HEK293 (cell line): ENCODE measurements at regions not wholly inside any gene's neighbourhood (a gene's known extent, or its start where the extent isn't known, plus 50 kb on each side); places are given as distances from the start of the nearest gene placed in this dataset.

Source experiments
- CTCF ChIA-PET: fragments of 350-600 bp; formaldehyde crosslinking; extraction: SDS; loops from one replicate; lab custom pipeline; 2021; ENCODE audit warnings: antibody characterized with exemption; lab: Yijun Ruan, JAX
- POLR2A ChIA-PET: fragments of 300-600 bp; formaldehyde crosslinking; extraction: SDS; loops from one replicate; lab custom pipeline; 2020; ENCODE audit warnings: antibody characterized with exemption, inconsistent platforms; lab: Yijun Ruan, JAX
- H3K27ac ChIP-seq: fragments of 200-500 bp; sonication (Bioruptor generic); 2 replicates; pipeline ENCODE4 v1.5.1; 2014; ENCODE audit warnings: low read depth, low read length, control low read depth, inconsistent platforms; ENCODE audit errors: extremely low read depth
- H3K36me3 ChIP-seq, 2 experiments: fragments of 200-500 bp in 1 of 2; sonication (Bioruptor generic) in 1 of 2; 1 replicate in 1 of 2; 2 replicates in 1 of 2; pipeline ENCODE4 v1.5.1; 2014 to 2017; ENCODE audit warnings: inconsistent platforms in 2 of 2, low read length in 2 of 2; ENCODE audit not compliant: control insufficient read depth in 2 of 2, insufficient read depth in 1 of 2
- H3K4me1 ChIP-seq: fragments of 200-500 bp; sonication (Bioruptor generic); 2 replicates; pipeline ENCODE4 v1.5.1; 2014; ENCODE audit warnings: mild to moderate bottlenecking, low read length, inconsistent platforms; ENCODE audit not compliant: control insufficient read depth, insufficient read depth
- H3K4me3 ChIP-seq: 2 replicates; pipeline ENCODE4 v1.5.1; 2011; ENCODE audit warnings: low read depth, mild to moderate bottlenecking, control low read depth, low read length, moderate library complexity
- H3K9me3 ChIP-seq: fragments of 200-500 bp; sonication (Bioruptor generic); 2 replicates; pipeline ENCODE4 v1.5.1; 2014; ENCODE audit warnings: low read depth, low read length, inconsistent platforms; ENCODE audit not compliant: control insufficient read depth, insufficient read depth
- GLIS1 ChIP-seq: fragments of 450-650 bp; formaldehyde crosslinking; IDR thresholded peaks from 2 replicates; pipeline ENCODE4 v1.5.1; 2016; ENCODE audit warnings: missing biosample characterization, missing genetic modification characterization
- GLIS2 ChIP-seq: fragments of 450-650 bp; formaldehyde crosslinking; IDR thresholded peaks from 2 replicates; pipeline ENCODE4 v1.5.1; 2016; ENCODE audit warnings: missing biosample characterization, missing genetic modification characterization
- KLF8 ChIP-seq: fragments of 450-650 bp; formaldehyde crosslinking; IDR thresholded peaks from 2 replicates; pipeline ENCODE4 v1.5.1; 2016; ENCODE audit warnings: missing biosample characterization, missing genetic modification characterization
- MZF1 ChIP-seq: fragments of 450-650 bp; formaldehyde crosslinking; IDR thresholded peaks from 2 replicates; pipeline ENCODE4 v1.5.1; 2017; ENCODE audit warnings: missing biosample characterization, missing genetic modification characterization, borderline replicate concordance
- OSR2 ChIP-seq: fragments of 450-650 bp; formaldehyde crosslinking; IDR thresholded peaks from 2 replicates; pipeline ENCODE4 v1.5.1; 2016; ENCODE audit warnings: missing biosample characterization, missing genetic modification characterization
- PRDM4 ChIP-seq: fragments of 450-650 bp; formaldehyde crosslinking; IDR thresholded peaks from 2 replicates; pipeline ENCODE4 v1.5.1; 2017; ENCODE audit warnings: missing biosample characterization, missing genetic modification characterization
- PRDM6 ChIP-seq: fragments of 450-650 bp; formaldehyde crosslinking; IDR thresholded peaks from 2 replicates; pipeline ENCODE4 v1.5.1; 2017; ENCODE audit warnings: missing biosample characterization, missing genetic modification characterization
- SCRT1 ChIP-seq: fragments of 450-650 bp; formaldehyde crosslinking; IDR thresholded peaks from 2 replicates; pipeline ENCODE4 v1.5.1; 2016; ENCODE audit warnings: missing biosample characterization, missing genetic modification characterization, borderline replicate concordance
- SP7 ChIP-seq: fragments of 450-650 bp; formaldehyde crosslinking; IDR thresholded peaks from 2 replicates; pipeline ENCODE4 v1.5.1; 2016; ENCODE audit warnings: missing biosample characterization, missing genetic modification characterization
- TRIM28 ChIP-seq: IDR thresholded peaks from 2 replicates; pipeline ENCODE4 v1.6.1; 2011; ENCODE audit warnings: low read length, control low read depth, borderline replicate concordance
- ZBTB21 ChIP-seq: fragments of 450-650 bp; formaldehyde crosslinking; IDR thresholded peaks from 2 replicates; pipeline ENCODE4 v1.5.1; 2017; ENCODE audit warnings: missing biosample characterization, missing genetic modification characterization
- ZFP69B ChIP-seq: fragments of 450-650 bp; formaldehyde crosslinking; IDR thresholded peaks from 2 replicates; pipeline ENCODE4 v1.5.1; 2016; ENCODE audit warnings: missing biosample characterization, missing genetic modification characterization
- ZNF132 ChIP-seq: fragments of 450-650 bp; formaldehyde crosslinking; IDR thresholded peaks from 2 replicates; pipeline ENCODE4 v1.5.1; 2017; ENCODE audit warnings: missing biosample characterization, missing genetic modification characterization, borderline replicate concordance
- ZNF146 ChIP-seq: fragments of 450-650 bp; formaldehyde crosslinking; IDR thresholded peaks from 2 replicates; pipeline ENCODE4 v1.5.1; 2016; ENCODE audit warnings: missing biosample characterization, missing genetic modification characterization
- ZNF174 ChIP-seq: fragments of 450-650 bp; formaldehyde crosslinking; IDR thresholded peaks from 2 replicates; pipeline ENCODE4 v1.5.0; 2017; ENCODE audit warnings: missing biosample characterization, mild to moderate bottlenecking, missing genetic modification characterization
- ZNF175 ChIP-seq: fragments of 450-650 bp; formaldehyde crosslinking; IDR thresholded peaks from 2 replicates; pipeline ENCODE4 v1.5.1; 2016; ENCODE audit warnings: missing biosample characterization, missing genetic modification characterization
- ZNF214 ChIP-seq: fragments of 450-650 bp; formaldehyde crosslinking; IDR thresholded peaks from 2 replicates; pipeline ENCODE4 v1.5.1; 2017; ENCODE audit warnings: missing biosample characterization, mild to moderate bottlenecking, missing genetic modification characterization, borderline replicate concordance
- ZNF292 ChIP-seq: fragments of 450-650 bp; formaldehyde crosslinking; IDR thresholded peaks from 2 replicates; pipeline ENCODE4 v1.5.1; 2016; ENCODE audit warnings: low read depth, missing biosample characterization, missing genetic modification characterization, borderline replicate concordance
- ZNF324 ChIP-seq: fragments of 450-650 bp; formaldehyde crosslinking; IDR thresholded peaks from 2 replicates; pipeline ENCODE4 v1.5.1; 2016; ENCODE audit warnings: missing biosample characterization, missing genetic modification characterization
- ZNF350 ChIP-seq: fragments of 450-650 bp; formaldehyde crosslinking; IDR thresholded peaks from 2 replicates; pipeline ENCODE4 v1.5.0; 2017; ENCODE audit warnings: missing biosample characterization, mild to moderate bottlenecking, missing genetic modification characterization
- ZNF362 ChIP-seq: fragments of 450-650 bp; formaldehyde crosslinking; IDR thresholded peaks from 2 replicates; pipeline ENCODE4 v1.5.1; 2016; ENCODE audit warnings: missing biosample characterization, missing genetic modification characterization
- ZNF423 ChIP-seq: fragments of 450-650 bp; formaldehyde crosslinking; IDR thresholded peaks from 2 replicates; pipeline ENCODE4 v1.5.1; 2016; ENCODE audit warnings: missing biosample characterization, missing genetic modification characterization
- ZNF544 ChIP-seq: fragments of 450-650 bp; formaldehyde crosslinking; IDR thresholded peaks from 2 replicates; pipeline ENCODE4 v1.5.0; 2017; ENCODE audit warnings: missing biosample characterization, missing genetic modification characterization
- ZNF658 ChIP-seq: fragments of 450-650 bp; formaldehyde crosslinking; IDR thresholded peaks from 2 replicates; pipeline ENCODE4; 2016; ENCODE audit warnings: missing biosample characterization, missing genetic modification characterization
- ZNF664 ChIP-seq: fragments of 450-650 bp; formaldehyde crosslinking; IDR thresholded peaks from 2 replicates; pipeline ENCODE4 v1.5.1; 2016; ENCODE audit warnings: missing biosample characterization, missing genetic modification characterization
- ZNF747 ChIP-seq: fragments of 450-650 bp; formaldehyde crosslinking; IDR thresholded peaks from 2 replicates; pipeline ENCODE4 v1.5.1; 2016; ENCODE audit warnings: missing biosample characterization, missing genetic modification characterization
- ZNF792 ChIP-seq: fragments of 450-650 bp; formaldehyde crosslinking; IDR thresholded peaks from 2 replicates; pipeline ENCODE4 v1.5.1; 2016; ENCODE audit warnings: missing biosample characterization, missing genetic modification characterization
- ZSCAN23 ChIP-seq: fragments of 450-650 bp; formaldehyde crosslinking; IDR thresholded peaks from 2 replicates; pipeline ENCODE4 v1.5.1; 2016; ENCODE audit warnings: missing biosample characterization, missing genetic modification characterization
- ZXDB ChIP-seq: fragments of 450-650 bp; formaldehyde crosslinking; IDR thresholded peaks from 2 replicates; pipeline ENCODE4 v1.5.1; 2016; ENCODE audit warnings: missing biosample characterization, missing genetic modification characterization
- TF ChIP-seq, protein P1 (sequence below): fragments of 450-650 bp; formaldehyde crosslinking; IDR thresholded peaks from 2 replicates; pipeline ENCODE4 v1.5.1; 2017; ENCODE audit warnings: missing biosample characterization, missing genetic modification characterization

DNA sequence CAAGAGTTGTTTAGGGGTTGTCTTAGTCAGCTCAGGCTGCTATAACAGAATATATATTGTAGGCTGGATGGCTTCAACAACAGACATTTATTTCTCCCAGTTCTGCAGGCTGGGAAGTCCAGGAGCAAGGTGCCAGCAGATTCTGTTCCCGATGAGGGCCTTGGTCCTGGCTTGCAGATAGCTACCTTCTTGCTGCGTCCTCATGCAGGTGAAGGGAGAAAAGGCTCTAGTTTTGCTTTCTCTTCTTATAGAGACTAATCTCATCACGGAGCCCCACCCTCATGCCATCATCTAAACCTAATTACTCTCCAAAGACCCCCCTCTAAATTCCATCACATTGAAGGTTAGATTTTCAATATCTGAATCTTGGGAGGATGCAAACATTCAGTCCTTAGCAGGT lies 246.0 kb upstream of the ANKRD55 start (continued):
- TF ChIP-seq PRDM4 (tag by site-specific recombination) (no peak), ZBTB21 (tag by site-specific recombination) (no peak)

GRCh38 chr5:56478062-56478461 lies 244.9 kb upstream of the ANKRD55 start:
- ChIA-PET POLR2A (no interaction called here), CTCF (no interaction called here)
- Histone ChIP-seq H3K36me3 (no peaks in the 10 kb centered on the region), H3K27ac (no peak overlapping the region), H3K4me1 (peaks cover 3% of the 10 kb centered on the region; the same call in 1 of the 2 replicates), H3K4me3 (no peak overlapping the region), H3K9me3 (no peaks in the 10 kb centered on the region)
- TF ChIP-seq ZFP69B (tag by site-specific recombination) (no peak), KLF8 (tag by site-specific recombination) (no peak), ZNF174 (no peak), GLIS2 (tag by site-specific recombination) (no peak), ZSCAN23 (tag by site-specific recombination) (no peak), ZNF350 (tag by site-specific recombination) (no peak), ZNF132 (tag by site-specific recombination) (no peak), PRDM6 (no peak), SP7 (no peak), TRIM28 (no peak), ZNF292 (tag by site-specific recombination) (no peak), ZNF658 (tag by site-specific recombination) (no peak), ZXDB (tag by site-specific recombination) (no peak)

DNA sequence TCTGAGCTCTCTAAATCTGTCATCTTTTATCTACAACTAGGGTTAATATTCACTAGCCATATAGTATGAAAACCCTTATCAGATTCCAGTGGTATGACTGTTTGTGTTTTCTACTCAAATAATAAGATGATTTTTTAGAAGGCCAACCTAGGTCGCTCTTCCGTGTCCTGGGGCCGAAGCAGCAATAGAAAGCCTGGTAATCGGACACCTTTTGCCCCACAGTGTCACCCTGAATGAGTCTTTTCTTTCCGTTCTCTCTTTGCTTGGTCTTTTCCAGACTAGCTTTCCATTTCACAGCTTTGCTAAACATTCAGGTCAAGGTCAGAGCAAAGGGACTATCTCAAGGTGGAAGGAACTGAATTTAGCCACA lies 243.3 kb upstream of the ANKRD55 start:
- CTCF ChIA-PET: interaction anchor here (0.6 to 1.0 kb wide), 2 partner anchors 206 to 338 kb away, joined by 3 to 4 read pairs; no protein-coding TSS in a partner anchor
- POLR2A ChIA-PET: interaction anchor here (1.4 kb wide), 1 partner anchor 162 kb away, joined by 4 read pairs; no protein-coding TSS in a partner anchor
- no peak overlapping the region for H3K27ac ChIP-seq
- no peaks in the 10 kb centered on the region for H3K36me3 ChIP-seq
- TF ChIP-seq ZNF324 (tag by site-specific recombination) (no peak), ZNF362 (tag by site-specific recombination) (no peak), ZNF423 (tag by site-specific recombination) (no peak), SCRT1 (tag by site-specific recombination) (no peak), ZNF792 (tag by site-specific recombination) (no peak), ZNF175 (no peak), GLIS1 (no peak), ZNF747 (no peak), ZNF544 (no peak), OSR2 (tag by site-specific recombination) (no peak), ZNF146 (tag by site-specific recombination) (no peak), MZF1 (no peak), ZNF214 (tag by site-specific recombination) (no peak), ZNF664 (no peak)
- TF ChIP-seq, protein P1, sequence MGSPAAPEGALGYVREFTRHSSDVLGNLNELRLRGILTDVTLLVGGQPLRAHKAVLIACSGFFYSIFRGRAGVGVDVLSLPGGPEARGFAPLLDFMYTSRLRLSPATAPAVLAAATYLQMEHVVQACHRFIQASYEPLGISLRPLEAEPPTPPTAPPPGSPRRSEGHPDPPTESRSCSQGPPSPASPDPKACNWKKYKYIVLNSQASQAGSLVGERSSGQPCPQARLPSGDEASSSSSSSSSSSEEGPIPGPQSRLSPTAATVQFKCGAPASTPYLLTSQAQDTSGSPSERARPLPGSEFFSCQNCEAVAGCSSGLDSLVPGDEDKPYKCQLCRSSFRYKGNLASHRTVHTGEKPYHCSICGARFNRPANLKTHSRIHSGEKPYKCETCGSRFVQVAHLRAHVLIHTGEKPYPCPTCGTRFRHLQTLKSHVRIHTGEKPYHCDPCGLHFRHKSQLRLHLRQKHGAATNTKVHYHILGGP (tag by site-specific recombination): no peak
- H3K9me3 ChIP-seq: no peaks in the 10 kb centered on the region
- no peak overlapping the region for H3K4me3 ChIP-seq
- H3K4me1 ChIP-seq: peaks cover 2% of the 10 kb centered on the region; the same call in 1 of the 2 replicates
